CD4-positive, alpha-beta T cell treated with Interleukin-17A for 1 hour (primary cell): ENCODE measurements at regions not wholly inside any gene's neighbourhood (a gene's known extent, or its start where the extent isn't known, plus 50 kb on each side); places are given as distances from the start of the nearest gene placed in this dataset.
"Not testable (repeated sequence)": the region's sequence is repeated elsewhere in the genome, so short reads cannot be mapped to it uniquely, and the experiment has no call there.

Experiments used
- DNase-seq: peaks from one replicate; pipeline ENCODE4 v3.0.0-alpha.2; 2020

- DNase-seq: no peak
These were observed 108.3 kb upstream of the FGGY start for GRCh38 chr1:59188413-59189213.

DNA sequence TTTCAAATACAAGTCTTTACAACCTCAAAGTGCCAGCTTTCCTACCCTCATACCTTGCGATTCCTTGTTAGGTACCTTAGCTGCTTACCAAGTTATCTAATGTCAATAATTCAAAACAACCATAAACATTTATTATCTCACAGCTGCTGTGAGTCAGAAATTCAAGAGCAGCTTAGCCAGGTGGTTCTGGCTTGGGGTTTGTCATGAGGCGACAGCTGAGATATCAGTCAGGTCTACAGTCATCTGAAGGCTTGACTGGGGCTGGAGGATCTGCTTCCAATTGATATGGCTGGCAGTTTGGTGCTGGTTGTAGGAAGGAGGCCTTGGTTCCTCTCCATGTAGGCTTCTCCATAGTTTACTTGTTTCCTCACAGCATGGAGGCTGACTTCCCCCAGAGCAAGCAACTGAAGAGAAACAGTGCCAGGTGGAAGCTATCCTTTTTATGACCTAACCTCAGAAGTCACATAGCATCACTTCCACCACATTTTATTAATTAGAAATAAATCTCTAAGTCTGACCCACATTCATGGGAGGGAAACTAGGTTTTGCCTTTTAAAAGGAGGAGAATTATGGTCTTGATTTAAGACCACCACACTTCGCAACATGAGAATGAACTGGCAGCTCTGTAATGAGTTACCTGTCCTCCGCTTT lies 103.3 kb upstream of the FGGY start:
- no peak for DNase-seq

- no peak for DNase-seq
These were observed 102.3 kb upstream of the FGGY start for GRCh38 chr1:59194621-59195020.

GRCh38 chr1:59195151-59195550 lies 101.7 kb upstream of the FGGY start:
- no peak for DNase-seq

DNA sequence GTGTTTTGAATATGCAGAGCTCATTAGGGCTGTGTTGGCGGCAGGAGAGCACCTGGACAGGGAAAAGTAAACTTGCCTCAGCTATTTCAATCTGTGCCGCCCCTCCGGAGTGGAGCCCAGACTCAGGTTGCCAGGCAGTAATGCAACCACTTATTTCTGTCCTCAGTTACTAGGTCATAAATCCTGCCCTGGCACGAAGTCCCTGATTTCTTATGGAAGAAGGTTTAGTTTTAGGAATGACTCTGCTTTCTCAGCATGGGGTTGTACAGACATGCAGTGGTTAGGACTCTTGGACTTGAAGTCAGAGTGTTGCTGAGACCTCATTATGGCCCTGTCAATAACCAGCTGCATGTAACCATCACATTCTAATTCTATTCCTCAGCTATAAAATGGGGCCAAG lies 98.3 kb upstream of the FGGY start:
- no peak for DNase-seq

- DNase-seq: no peak
These were observed 97.7 kb upstream of the FGGY start for GRCh38 chr1:59199147-59199546.

DNA sequence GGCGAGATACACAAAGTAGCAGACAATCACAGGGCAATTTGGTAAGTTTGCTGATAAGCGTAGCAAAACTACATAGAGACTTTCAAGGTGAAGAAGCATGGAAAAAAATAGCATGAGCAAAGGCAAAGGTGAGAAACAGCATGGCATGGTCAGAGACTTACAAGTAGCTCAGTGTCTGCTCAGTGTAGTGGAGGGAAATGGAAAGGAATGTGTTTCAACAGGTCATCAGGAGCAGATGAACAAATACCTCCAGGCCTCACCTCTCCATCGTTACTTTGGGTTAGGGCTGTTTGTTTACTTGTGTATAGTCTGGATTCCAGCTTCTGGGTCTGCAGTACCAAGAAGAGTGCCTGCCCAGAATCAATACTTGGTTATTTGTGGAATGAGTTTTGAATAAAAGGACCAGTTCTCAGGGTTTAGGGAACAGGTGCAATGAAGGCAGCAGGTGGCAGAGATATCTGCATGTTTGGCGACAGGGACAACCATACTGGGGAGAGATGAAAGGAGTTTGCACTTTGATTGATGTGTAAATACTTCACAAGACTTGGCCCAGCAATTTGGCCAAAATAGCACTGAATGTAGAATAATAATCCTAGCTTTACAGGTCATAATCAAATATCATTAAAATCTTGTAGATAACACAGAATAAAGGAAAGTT lies 97.0 kb upstream of the FGGY start:
- no peak for DNase-seq

GRCh38 chr1:59201341-59201740 lies 95.6 kb upstream of the FGGY start:
- DNase-seq: no peak

DNA sequence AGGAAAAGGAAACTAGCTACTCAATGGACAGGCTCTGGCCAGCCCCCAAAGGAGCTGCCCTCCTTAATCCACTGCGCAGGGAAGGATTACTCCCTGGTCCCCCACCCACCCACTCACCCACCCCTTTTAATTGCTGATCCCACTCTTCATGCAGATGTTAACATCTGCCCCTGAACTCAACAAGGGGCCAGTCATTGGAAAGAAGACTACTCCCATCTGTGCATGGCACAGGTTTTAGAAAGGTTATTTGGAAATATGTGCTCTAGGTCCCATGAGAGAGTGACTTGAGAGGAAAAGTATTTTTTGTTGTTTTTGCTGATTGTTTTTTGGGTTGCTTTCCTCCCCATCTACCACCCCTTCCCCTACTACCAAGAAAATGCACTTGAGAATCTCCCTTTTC lies 94.4 kb upstream of the FGGY start:
- DNase-seq: no peak

DNA sequence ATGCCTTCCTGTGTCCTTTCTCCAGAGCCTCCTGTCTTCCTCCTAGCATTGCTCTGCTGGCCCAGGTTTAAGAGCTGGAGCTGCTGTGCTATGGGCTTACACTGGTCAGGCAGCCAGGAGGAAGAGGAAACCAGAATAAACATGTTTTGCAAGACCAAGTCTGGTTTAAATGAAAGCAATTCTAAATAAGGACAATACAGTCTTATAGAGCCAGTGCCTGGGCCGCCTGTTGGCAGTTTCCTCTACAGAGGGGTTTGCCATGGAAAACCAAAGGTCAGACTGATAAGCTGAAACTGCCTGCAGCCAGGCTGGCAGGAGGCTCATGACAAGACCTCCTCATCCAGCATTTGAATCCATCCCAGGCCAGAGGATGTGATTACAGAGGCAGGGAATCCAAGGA lies 92.9 kb upstream of the FGGY start:
- DNase-seq: no peak

DNA sequence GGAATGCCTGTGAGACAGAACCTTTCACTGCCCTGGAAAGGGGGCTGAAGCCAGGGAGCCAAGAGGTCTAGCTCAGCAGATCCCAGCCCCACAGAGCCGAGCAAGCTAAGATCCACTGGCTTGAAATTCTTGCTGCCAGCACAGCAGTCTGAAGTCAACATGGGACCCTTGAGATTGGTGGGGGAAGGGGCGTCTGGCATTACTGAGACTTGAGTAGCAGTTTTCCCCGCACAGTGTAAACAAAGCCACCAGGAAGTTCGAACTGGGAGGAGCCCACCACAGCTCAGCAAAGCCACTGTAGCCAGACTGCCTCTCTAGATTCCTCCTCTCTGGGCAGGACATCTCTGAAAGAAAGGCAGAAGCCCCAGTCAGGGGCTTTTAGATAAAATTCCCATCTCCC lies 90.3 kb upstream of the FGGY start:
- DNase-seq: not testable (repeated sequence)

DNA sequence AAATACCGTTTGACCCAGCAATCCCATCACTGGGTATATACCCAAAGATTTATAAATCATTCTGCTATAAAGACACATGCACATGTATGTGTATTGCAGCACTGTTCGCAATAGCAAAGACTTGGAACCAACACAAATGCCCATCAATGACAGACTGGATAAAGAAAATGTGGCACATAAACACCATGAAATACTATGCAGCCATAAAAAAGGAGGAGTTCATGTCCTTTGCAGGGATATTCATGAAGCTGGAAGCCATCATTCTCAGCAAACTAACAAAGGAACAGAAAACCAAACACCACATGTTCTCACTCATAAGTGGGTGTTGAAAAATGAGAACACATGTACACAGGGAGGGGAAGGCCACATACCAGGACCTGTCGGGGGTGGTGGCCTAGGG lies 86.5 kb upstream of the FGGY start:
- not testable (repeated sequence) for DNase-seq

DNA sequence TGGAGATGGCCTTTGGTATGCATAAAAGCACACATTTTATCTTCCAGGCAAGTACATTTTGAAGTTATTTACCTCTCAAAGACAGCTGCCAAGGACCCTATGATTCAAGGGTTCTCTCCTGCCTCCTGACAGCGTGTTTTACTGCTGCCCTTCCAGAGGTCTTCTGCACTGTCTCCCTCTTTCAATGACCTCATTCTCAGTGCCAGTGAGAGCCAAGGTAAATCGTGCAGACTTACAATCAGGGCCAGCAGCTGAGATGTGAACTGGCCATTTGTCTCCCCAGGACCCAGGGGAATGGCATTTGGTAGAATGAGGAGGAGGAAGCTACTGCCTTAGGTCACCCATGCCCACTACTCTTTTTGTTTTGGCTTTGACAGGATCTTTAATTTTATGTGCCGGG lies 84.2 kb upstream of the FGGY start:
- no peak for DNase-seq

- no peak for DNase-seq
These were observed 82.4 kb upstream of the FGGY start for GRCh38 chr1:59214248-59215208.

DNA sequence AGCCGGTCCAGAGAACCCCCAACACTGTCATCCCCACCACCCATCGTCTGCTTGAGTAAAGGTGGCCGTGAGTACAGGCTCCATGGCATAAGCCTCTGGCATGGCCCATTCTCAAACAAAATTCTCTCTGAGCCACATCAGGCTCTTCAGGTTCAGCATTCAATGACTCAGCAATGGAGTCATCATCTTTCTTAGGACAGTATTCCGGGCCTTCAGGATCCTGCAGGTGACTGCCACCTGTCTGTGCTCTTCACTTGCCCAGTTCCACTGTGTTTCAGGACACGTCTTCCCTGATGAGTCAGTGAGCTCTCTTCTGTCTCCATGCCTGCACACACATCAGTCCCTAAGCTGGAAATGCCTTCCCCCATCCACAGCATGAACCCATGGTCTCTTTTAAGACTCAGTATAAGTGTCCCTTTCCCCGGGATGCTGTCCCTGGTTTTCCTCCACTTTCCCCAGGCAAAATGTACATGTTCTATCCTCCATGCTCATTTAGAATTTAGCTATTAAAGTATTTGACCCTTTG lies 81.1 kb upstream of the FGGY start:
- no peak for DNase-seq

DNA sequence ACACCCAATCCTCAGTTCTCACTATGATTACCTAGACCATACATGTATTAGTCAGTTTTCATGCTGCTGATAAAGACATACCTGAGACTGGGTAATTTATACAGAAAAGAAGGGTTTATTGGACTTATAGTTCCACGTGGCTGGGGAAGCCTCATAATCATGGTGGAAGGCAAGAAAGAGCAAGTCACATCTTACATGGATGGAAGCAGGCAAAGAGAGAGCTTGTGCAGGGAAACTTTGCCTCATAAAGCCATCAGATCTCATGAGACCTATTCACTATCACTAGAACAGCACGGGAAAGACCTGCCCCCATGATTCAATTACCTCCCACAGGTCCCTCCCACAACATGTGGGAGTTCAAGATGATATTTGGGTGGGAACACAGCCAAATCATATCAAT lies 79.5 kb upstream of the FGGY start:
- not testable (repeated sequence) for DNase-seq

GRCh38 chr1:59218521-59219236 lies 78.2 kb upstream of the FGGY start:
- no peak for DNase-seq

DNA sequence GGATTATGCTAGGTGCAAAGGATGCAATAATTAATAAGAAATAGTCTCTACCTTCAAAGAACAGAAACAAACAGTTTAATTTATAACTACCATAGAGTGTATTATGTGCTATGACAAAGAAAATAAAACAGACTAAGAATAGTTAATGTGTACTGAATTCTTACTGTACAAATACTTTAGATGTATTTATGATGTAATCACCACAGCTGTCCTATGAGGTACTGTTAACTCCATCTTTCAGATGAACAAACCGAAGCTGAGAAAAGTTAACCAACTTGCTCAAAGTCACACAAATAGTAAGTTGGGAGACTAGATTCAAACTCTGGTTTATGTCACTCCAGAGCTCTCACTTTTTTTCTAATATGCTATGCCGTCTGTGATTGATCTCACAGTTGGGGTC lies 77.0 kb upstream of the FGGY start:
- DNase-seq: no peak

GRCh38 chr1:59220356-59220755 lies 76.5 kb upstream of the FGGY start:
- no peak for DNase-seq

- DNase-seq: no peak
These were observed 73.7 kb upstream of the FGGY start for GRCh38 chr1:59223198-59223597.

- no peak for DNase-seq
These were observed 72.8 kb upstream of the FGGY start for GRCh38 chr1:59223989-59224634.
